H1 (cell line): ENCODE measurements at regions not wholly inside any gene's neighbourhood (a gene's known extent, or its start where the extent isn't known, plus 50 kb on each side); places are given as distances from the start of the nearest gene placed in this dataset.

Source experiments
- CTCF ChIA-PET: fragments of 300-600 bp; sonication (Branson Sonifier 250); formaldehyde crosslinking; loops from one replicate; lab custom pipeline; 2021; ENCODE audit not compliant: partially characterized antibody; lab: Charles Lee
- POLR2A ChIA-PET: fragments of 300-600 bp; sonication (Branson Sonifier 250); formaldehyde crosslinking; loops from one replicate; lab custom pipeline; 2021; ENCODE audit warnings: inconsistent platforms; ENCODE audit not compliant: partially characterized antibody; lab: Charles Lee
- DNase-seq, 2 experiments: peaks; one replicate each; pipeline versions ENCODE4 v3.0.0 to v3.0.0-alpha.2; 2010 to 2022; ENCODE audit warnings: low spot score in 2 of 2, low read depth in 1 of 2, mixed read lengths in 1 of 2
- FAIRE-seq: peaks from 2 replicates; lab custom pipeline; 2011; peaks lifted over from hg19 to GRCh38; lab: Jason Lieb, UNC
- H2AFZ ChIP-seq: 2 replicates; pipeline ENCODE4 v1.8.1; 2012; ENCODE audit warnings: low read length, inconsistent platforms
- H2AK5ac ChIP-seq: 2 replicates; pipeline ENCODE4 v1.6.1; 2013; ENCODE audit warnings: low read depth, low read length
- H2BK120ac ChIP-seq: replicated peaks from 2 replicates; pipeline ENCODE3; 2013; ENCODE audit warnings: low read depth, low read length, inconsistent platforms
- H2BK12ac ChIP-seq: 2 replicates; pipeline ENCODE4 v1.6.1; 2013; ENCODE audit warnings: low read depth, low read length
- H2BK15ac ChIP-seq: 2 replicates; pipeline ENCODE4 v1.6.1; 2013; ENCODE audit warnings: low read length
- H2BK20ac ChIP-seq: 2 replicates; pipeline ENCODE4 v1.6.1; 2013; ENCODE audit warnings: low read length
- H2BK5ac ChIP-seq: 2 replicates; pipeline ENCODE4 v1.6.1; 2013; ENCODE audit warnings: low read depth, low read length
- H3K14ac ChIP-seq: 2 replicates; pipeline ENCODE4 v1.6.1; 2013; ENCODE audit warnings: inconsistent platforms; ENCODE audit not compliant: insufficient read length
- H3K18ac ChIP-seq: 2 replicates; pipeline ENCODE4 v1.6.1; 2013; ENCODE audit warnings: low read length; ENCODE audit errors: extremely low read depth
- H3K23ac ChIP-seq: 2 replicates; pipeline ENCODE4 v1.6.1; 2013; ENCODE audit warnings: inconsistent platforms; ENCODE audit not compliant: insufficient read length
- H3K23me2 ChIP-seq: 2 replicates; pipeline ENCODE4 v1.6.1; 2013; ENCODE audit warnings: low read depth, low read length
- H3K27ac ChIP-seq: 2 replicates; pipeline ENCODE4 v1.6.1; 2011; ENCODE audit warnings: low read depth, low read length, inconsistent platforms
- H3K27me3 ChIP-seq, 4 experiments: replicated peaks in 1 of 4; 1 replicate in 1 of 4; 2 replicates in 3 of 4; pipeline versions ENCODE4 v1.6.1 to v1.8.1; 2011 to 2013; ENCODE audit warnings: low read length in 3 of 4, mild to moderate bottlenecking in 3 of 4, inconsistent platforms in 2 of 4, mixed read lengths in 2 of 4, moderate library complexity in 1 of 4; ENCODE audit not compliant: control insufficient read depth in 3 of 4, insufficient read depth in 3 of 4; ENCODE audit errors: extremely low read depth in 1 of 4
- H3K36me3 ChIP-seq, 4 experiments: 2 replicates each; pipeline versions ENCODE4 v1.6.1 to v1.8.1; 2011 to 2013; ENCODE audit warnings: mild to moderate bottlenecking in 4 of 4, low read length in 3 of 4, moderate library complexity in 2 of 4, control low read depth in 1 of 4, inconsistent platforms in 1 of 4; ENCODE audit not compliant: insufficient read depth in 4 of 4, control insufficient read depth in 2 of 4
- H3K4ac ChIP-seq: replicated peaks from 2 replicates; pipeline ENCODE3; 2013; ENCODE audit warnings: low read length, low read depth, mixed read lengths, inconsistent platforms; ENCODE audit not compliant: insufficient read length
- H3K4me1 ChIP-seq, 4 experiments: replicated peaks in 1 of 4; 1 replicate in 1 of 4; 2 replicates in 3 of 4; pipeline versions ENCODE4 v1.6.1 to v1.8.1; 2011 to 2013; ENCODE audit warnings: low read length in 3 of 4, inconsistent platforms in 2 of 4, mixed read lengths in 1 of 4; ENCODE audit not compliant: insufficient read depth in 4 of 4, control insufficient read depth in 3 of 4
- H3K4me2 ChIP-seq, 2 experiments: 2 replicates each; pipeline versions ENCODE4 v1.6.1 to v1.8.1; 2011 to 2013; ENCODE audit warnings: low read depth in 2 of 2, low read length in 2 of 2, control low read depth in 1 of 2, inconsistent platforms in 1 of 2, mild to moderate bottlenecking in 1 of 2; ENCODE audit not compliant: insufficient read depth in 1 of 2
- H3K4me3 ChIP-seq, 4 experiments: fragments of 200-600, 300-600 bp in 1 of 4; sonication (generic), shearing (Covaris generic), sonication (Bioruptor Twin) in 1 of 4; 2 replicates each; pipeline versions ENCODE4 v1.5.1 to v1.8.1; 2011 to 2016; ENCODE audit warnings: low read length in 4 of 4, low read depth in 3 of 4, control low read depth in 2 of 4, inconsistent platforms in 2 of 4, mild to moderate bottlenecking in 2 of 4, mixed read lengths in 1 of 4, moderate library complexity in 1 of 4; ENCODE audit not compliant: insufficient read depth in 2 of 4; ENCODE audit errors: extremely low read depth in 1 of 4
- H3K56ac ChIP-seq: replicated peaks from 2 replicates; pipeline ENCODE3; 2013; ENCODE audit warnings: low read depth, mild to moderate bottlenecking, mixed read lengths, low read length, inconsistent platforms; ENCODE audit not compliant: insufficient read length
- H3K79me1 ChIP-seq: 2 replicates; pipeline ENCODE4 v1.6.1; 2013; ENCODE audit warnings: low read depth, low read length, control low read depth
- H3K79me2 ChIP-seq, 2 experiments: 2 replicates each; pipeline versions ENCODE4 v1.6.1 to v1.8.1; 2012 to 2013; ENCODE audit warnings: low read length in 2 of 2, mild to moderate bottlenecking in 2 of 2, inconsistent platforms in 1 of 2; ENCODE audit not compliant: insufficient read depth in 2 of 2, control insufficient read depth in 1 of 2
- H3K9ac ChIP-seq, 4 experiments: replicated peaks in 1 of 4; 1 replicate in 1 of 4; 2 replicates in 3 of 4; pipeline versions ENCODE4 v1.6.1 to v1.8.1; 2011 to 2013; ENCODE audit warnings: low read depth in 3 of 4, low read length in 3 of 4, control low read depth in 2 of 4, mild to moderate bottlenecking in 2 of 4, moderate library complexity in 2 of 4, inconsistent platforms in 1 of 4; ENCODE audit errors: extremely low read depth in 1 of 4
- H3K9me3 ChIP-seq, 2 experiments: 2 replicates each; pipeline versions ENCODE4 v1.6.1 to v1.8.1; 2012 to 2013; ENCODE audit warnings: mild to moderate bottlenecking in 2 of 2, moderate library complexity in 2 of 2, control low read depth in 1 of 2, inconsistent platforms in 1 of 2, low read depth in 1 of 2, low read length in 1 of 2, mixed read lengths in 1 of 2; ENCODE audit not compliant: insufficient read depth in 2 of 2
- H4K20me1 ChIP-seq, 2 experiments: replicated peaks in 1 of 2; 2 replicates each; pipeline versions ENCODE3 to v1.8.1; 2011 to 2013; ENCODE audit warnings: inconsistent platforms in 2 of 2, low read length in 2 of 2, mild to moderate bottlenecking in 1 of 2; ENCODE audit not compliant: insufficient read depth in 2 of 2, control insufficient read depth in 1 of 2
- H4K5ac ChIP-seq: 2 replicates; pipeline ENCODE4 v1.6.1; 2013; ENCODE audit warnings: low read length, low read depth, mixed read lengths, inconsistent platforms; ENCODE audit not compliant: insufficient read length
- H4K8ac ChIP-seq: 2 replicates; pipeline ENCODE4 v1.8.0; 2013; ENCODE audit warnings: mild to moderate bottlenecking, moderate library complexity, low read length, inconsistent platforms; ENCODE audit not compliant: insufficient read depth; ENCODE audit errors: extremely low read depth
- H4K91ac ChIP-seq: replicated peaks from 2 replicates; pipeline ENCODE3; 2013; ENCODE audit warnings: low read length, mixed read lengths, inconsistent platforms; ENCODE audit not compliant: insufficient read length
- ATF2 ChIP-seq: IDR thresholded peaks from 2 replicates; pipeline ENCODE4 v1.6.1; 2012; ENCODE audit warnings: low read length, inconsistent platforms
- FOSL1 ChIP-seq: IDR thresholded peaks from 2 replicates; pipeline ENCODE4 v1.6.1; 2011; ENCODE audit warnings: mild to moderate bottlenecking, low read depth, low read length, moderate library complexity; ENCODE audit not compliant: insufficient read depth
- JUN ChIP-seq: IDR thresholded peaks from 2 replicates; pipeline ENCODE4 v1.6.1; 2011; ENCODE audit warnings: low read depth, mild to moderate bottlenecking, improper control_type of control experiment, low read length
- SP4 ChIP-seq: IDR thresholded peaks from 2 replicates; pipeline ENCODE4 v1.6.1; 2012; ENCODE audit warnings: low read length, inconsistent platforms
- ZNF274 ChIP-seq: IDR thresholded peaks from 2 replicates; pipeline ENCODE4 v1.7.0; 2012; ENCODE audit warnings: low read length, borderline replicate concordance; ENCODE audit errors: extremely low read depth
- WGBS, 2 experiments: shearing (Covaris generic) in 1 of 2; methylation state at CpG; one replicate each; pipeline versions ENCODE4 v1.1.6 to v1.1.7; 2013 to 2015; ENCODE audit warnings: low lambda C conversion rate in 2 of 2, mixed read lengths in 2 of 2, inconsistent platforms in 1 of 2, low coverage in 1 of 2, missing lambda C conversion rate in 1 of 2; ENCODE audit not compliant: insufficient replicate concordance in 2 of 2, insufficient coverage in 1 of 2, insufficient read length in 1 of 2; ENCODE audit errors: extremely low coverage in 1 of 2, missing lambda C conversion rate in 1 of 2; 5-methylcytosine and 5-hydroxymethylcytosine counted together

DNA sequence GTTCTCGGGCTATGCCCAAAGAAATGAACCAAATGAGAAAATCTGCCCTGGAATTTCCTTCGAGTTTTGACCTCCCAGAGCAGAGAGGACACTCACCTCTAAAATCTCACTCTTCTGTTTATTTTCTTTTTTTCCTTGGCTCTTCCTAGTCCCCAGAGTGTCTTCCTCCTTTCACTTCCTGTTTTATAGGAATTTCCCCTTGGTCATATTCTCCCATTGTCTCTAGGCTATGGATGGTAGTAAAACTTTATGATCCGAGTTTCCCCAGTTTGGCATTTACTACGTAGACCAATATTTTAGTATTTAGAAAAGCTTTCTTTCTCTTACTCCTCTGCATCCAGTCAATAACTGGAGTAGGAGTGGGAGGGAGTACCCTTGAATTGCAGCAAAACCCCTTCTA lies 354.5 kb upstream of the ZNF608 start:
- FAIRE-seq, result no peak
- H4K8ac ChIP-seq, result no peak overlapping the region
- no peaks in the 10 kb centered on the region for H3K23me2 ChIP-seq
- H3K23ac ChIP-seq, result no peak overlapping the region
- no peaks in the 10 kb centered on the region for H3K79me1 ChIP-seq
- H3K79me2 ChIP-seq, result no peaks in the 10 kb centered on the region
- CTCF ChIA-PET, result no interaction called here
- WGBS, 2 experiments, result 86% methylated on average over 4 of the region's 4 CpGs; no CpG with 5 or more reads in 1 of the 2 experiments
- no peak overlapping the region for H2BK5ac ChIP-seq
- H2AFZ ChIP-seq, result 0 out of 2 replicates have a peak overlapping the region, but pooled peaks have one; percentile 70
- H2BK120ac ChIP-seq, result no peak overlapping the region
- no peaks in the 10 kb centered on the region for H3K27me3 ChIP-seq
- H3K4me1 ChIP-seq, result peaks cover 0 to 3% (median 0%) of the 10 kb centered on the region in 4 experiments; a peak in 1 of 7 replicates
- TF ChIP-seq ATF2, result no peak
- TF ChIP-seq JUN, result no peak
- no peak for TF ChIP-seq FOSL1
- no peak for TF ChIP-seq SP4
- TF ChIP-seq ZNF274, result no peak
- TF ChIP-seq, all 59 proteins: peak for 0
- no peak overlapping the region for H3K27ac ChIP-seq
- no peaks in the 10 kb centered on the region for H4K20me1 ChIP-seq
- no peak overlapping the region for H3K18ac ChIP-seq
- no peak overlapping the region for H2BK12ac ChIP-seq
- no peak for DNase-seq
- no peak overlapping the region for H2AK5ac ChIP-seq
- no peak overlapping the region for H3K56ac ChIP-seq
- H2BK20ac ChIP-seq, result 0 out of 2 replicates have a peak overlapping the region, but pooled peaks have one; percentile 82
- H3K14ac ChIP-seq, result no peak overlapping the region
- H3K4me3 ChIP-seq, result no peak overlapping the region
- no peak overlapping the region for H3K9ac ChIP-seq
- no peak overlapping the region for H3K4me2 ChIP-seq
- H4K5ac ChIP-seq, result no peak overlapping the region
- no peaks in the 10 kb centered on the region; a peak in 1 of 8 replicates for H3K36me3 ChIP-seq
- H3K9me3 ChIP-seq, result 0 out of 4 replicates have a peak, but pooled peaks cover 1 to 4% of the 10 kb centered on the region in 2 experiments
- no peak overlapping the region for H2BK15ac ChIP-seq
- POLR2A ChIA-PET, result no interaction called here
- no peak overlapping the region for H3K4ac ChIP-seq
- H4K91ac ChIP-seq, result no peak overlapping the region
